PC-9 (cell line): ENCODE measurements at regions not wholly inside any gene's neighbourhood (a gene's known extent, or its start where the extent isn't known, plus 50 kb on each side); places are given as distances from the start of the nearest gene placed in this dataset.

Source experiments
- EZH2 ChIP-seq: fragments of 200-600 bp; sonication (generic); IDR thresholded peaks from 2 replicates; pipeline ENCODE4 v1.8.0; 2017; ENCODE audit warnings: antibody characterized with exemption, low read depth
- TF ChIP-seq, protein P1 (sequence below): fragments of 200-600 bp; sonication (generic); conservative IDR thresholded peaks from 2 replicates; pipeline ENCODE4 v1.6.1; 2017; ENCODE audit warnings: mixed run types, antibody characterized with exemption, mild to moderate bottlenecking, moderate library complexity

- TF ChIP-seq, protein P1, sequence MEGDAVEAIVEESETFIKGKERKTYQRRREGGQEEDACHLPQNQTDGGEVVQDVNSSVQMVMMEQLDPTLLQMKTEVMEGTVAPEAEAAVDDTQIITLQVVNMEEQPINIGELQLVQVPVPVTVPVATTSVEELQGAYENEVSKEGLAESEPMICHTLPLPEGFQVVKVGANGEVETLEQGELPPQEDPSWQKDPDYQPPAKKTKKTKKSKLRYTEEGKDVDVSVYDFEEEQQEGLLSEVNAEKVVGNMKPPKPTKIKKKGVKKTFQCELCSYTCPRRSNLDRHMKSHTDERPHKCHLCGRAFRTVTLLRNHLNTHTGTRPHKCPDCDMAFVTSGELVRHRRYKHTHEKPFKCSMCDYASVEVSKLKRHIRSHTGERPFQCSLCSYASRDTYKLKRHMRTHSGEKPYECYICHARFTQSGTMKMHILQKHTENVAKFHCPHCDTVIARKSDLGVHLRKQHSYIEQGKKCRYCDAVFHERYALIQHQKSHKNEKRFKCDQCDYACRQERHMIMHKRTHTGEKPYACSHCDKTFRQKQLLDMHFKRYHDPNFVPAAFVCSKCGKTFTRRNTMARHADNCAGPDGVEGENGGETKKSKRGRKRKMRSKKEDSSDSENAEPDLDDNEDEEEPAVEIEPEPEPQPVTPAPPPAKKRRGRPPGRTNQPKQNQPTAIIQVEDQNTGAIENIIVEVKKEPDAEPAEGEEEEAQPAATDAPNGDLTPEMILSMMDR = no peak
- no peak for TF ChIP-seq EZH2
These were observed 493.0 kb upstream of the ADGRL4 start for GRCh38 chr1:79499541-79499940.
